GM23248 (cell line): ENCODE measurements at regions not wholly inside any gene's neighbourhood (a gene's known extent, or its start where the extent isn't known, plus 50 kb on each side); places are given as distances from the start of the nearest gene placed in this dataset.

ENCODE experiments used
- DNase-seq: peaks from one replicate; pipeline ENCODE4 v3.0.0-alpha.2; 2015
- H2AFZ ChIP-seq: fragments of 200-600 bp; sonication (generic); 2 replicates; pipeline ENCODE4 v1.6.1; 2016; ENCODE audit warnings: antibody characterized with exemption
- H3F3A ChIP-seq: fragments of 200-600 bp; sonication (generic); 2 replicates; pipeline ENCODE4 v1.6.1; 2016; ENCODE audit warnings: mild to moderate bottlenecking, antibody characterized with exemption, mixed run types; ENCODE audit not compliant: insufficient read depth
- H3K27ac ChIP-seq: fragments of 200-600 bp; sonication (generic); 2 replicates; pipeline ENCODE4 v1.5.1; 2016; ENCODE audit warnings: mild to moderate bottlenecking
- H3K27me3 ChIP-seq: fragments of 200-600 bp; sonication (generic); replicated peaks from 2 replicates; pipeline ENCODE4 v1.6.1; 2016; ENCODE audit warnings: mild to moderate bottlenecking; ENCODE audit not compliant: insufficient read depth
- H3K36me3 ChIP-seq: fragments of 200-600 bp; sonication (generic); 2 replicates; pipeline ENCODE4 v1.6.1; 2016; ENCODE audit warnings: low read depth, mild to moderate bottlenecking
- H3K4me1 ChIP-seq: fragments of 200-600 bp; sonication (generic); 2 replicates; pipeline ENCODE4 v1.6.1; 2016; ENCODE audit warnings: mild to moderate bottlenecking; ENCODE audit not compliant: insufficient read depth
- H3K4me2 ChIP-seq: fragments of 200-600 bp; sonication (generic); one replicate; pipeline ENCODE4 v1.6.1; 2016; ENCODE audit warnings: mild to moderate bottlenecking; ENCODE audit not compliant: unreplicated experiment
- H3K4me3 ChIP-seq: fragments of 200-600 bp; sonication (generic); 2 replicates; pipeline ENCODE4 v1.5.1; 2016; ENCODE audit warnings: mild to moderate bottlenecking
- H3K79me2 ChIP-seq: fragments of 200-600 bp; sonication (generic); 2 replicates; pipeline ENCODE4 v1.6.1; 2016; ENCODE audit warnings: mild to moderate bottlenecking; ENCODE audit not compliant: insufficient read depth
- H3K9ac ChIP-seq: fragments of 200-600 bp; sonication (generic); 2 replicates; pipeline ENCODE4 v1.6.1; 2016; ENCODE audit warnings: mild to moderate bottlenecking
- H3K9me2 ChIP-seq: fragments of 200-600 bp; sonication (generic); 2 replicates; pipeline ENCODE4 v1.6.1; 2016; ENCODE audit warnings: mixed run types, mild to moderate bottlenecking, moderate library complexity; ENCODE audit not compliant: insufficient read depth
- H3K9me3 ChIP-seq: fragments of 200-600 bp; sonication (generic); one replicate; pipeline ENCODE4 v1.6.1; 2017; ENCODE audit warnings: low read depth
- H4K20me1 ChIP-seq: fragments of 200-600 bp; sonication (generic); 2 replicates; pipeline ENCODE4 v1.6.0; 2016; ENCODE audit not compliant: insufficient read depth
- EZH2 ChIP-seq: fragments of 200-600 bp; sonication (generic); IDR thresholded peaks from 2 replicates; pipeline ENCODE4 v1.6.1; 2018; ENCODE audit warnings: antibody characterized with exemption, mild to moderate bottlenecking; ENCODE audit not compliant: insufficient read depth, poor library complexity, severe bottlenecking
- EZH2phosphoT487 ChIP-seq: fragments of 200-600 bp; sonication (generic); IDR thresholded peaks from 2 replicates; pipeline ENCODE4 v1.6.1; 2018; ENCODE audit warnings: antibody characterized with exemption, moderate library complexity, mild to moderate bottlenecking, low read depth; ENCODE audit not compliant: insufficient read depth
- WGBS, 2 experiments: methylation state at CpG; one replicate each; pipeline ENCODE4 v1.1.6; 2015 to 2017; ENCODE audit warnings: low lambda C conversion rate in 2 of 2, low coverage in 1 of 2; ENCODE audit errors: missing lambda C conversion rate in 2 of 2; 5-methylcytosine and 5-hydroxymethylcytosine counted together
- in situ Hi-C: fragments of 300-500 bp; cut with MboI; formaldehyde crosslinking; loops from 2 replicates; pipeline ENCODE4 v1.15.0; 2020

GRCh38 chr13:90585392-90585791 lies 762.1 kb upstream of the MIR17HG start:
- no peak for TF ChIP-seq EZH2
- TF ChIP-seq EZH2phosphoT487: no peak
- Histone ChIP-seq H3K27ac (no peak overlapping the region), H3K4me3 (no peak overlapping the region), H3K79me2 (no peaks in the 10 kb centered on the region), H3K9me3 (no peaks in the 10 kb centered on the region), H4K20me1 (no peaks in the 10 kb centered on the region), H3K27me3 (no peaks in the 10 kb centered on the region), H3K4me1 (no peaks in the 10 kb centered on the region), H3K36me3 (no peaks in the 10 kb centered on the region), H3K9me2 (no peaks in the 10 kb centered on the region), H3F3A (no peaks in the 10 kb centered on the region), H2AFZ (no peak overlapping the region), H3K4me2 (no peak overlapping the region), H3K9ac (no peak overlapping the region)
- WGBS, 2 experiments: 44 to 59% methylated on average over 1 of the region's 1 CpG
- in situ Hi-C loops: no loop called here
- no peak for DNase-seq

GRCh38 chr13:90591260-90591926 lies 756.1 kb upstream of the MIR17HG start:
- WGBS, 2 experiments: 65 to 76% methylated on average over 1 of the region's 1 CpG
- TF ChIP-seq EZH2phosphoT487 (no peak), EZH2 (no peak)

GRCh38 chr13:90591927-90592268 lies 755.6 kb upstream of the MIR17HG start:
- DNase-seq: no peak
- Histone ChIP-seq H3F3A (peaks cover 5% of the 10 kb centered on the region; the same call in 1 of the 2 replicates), H3K4me3 (no peak overlapping the region), H3K27ac (no peak overlapping the region), H3K4me1 (peaks cover 10% of the 10 kb centered on the region; the same call in 1 of the 2 replicates), H2AFZ (no peak overlapping the region), H3K9me2 (peaks cover 4% of the 10 kb centered on the region; the same call in 1 of the 2 replicates), H3K4me2 (no peak overlapping the region), H3K27me3 (no peaks in the 10 kb centered on the region), H4K20me1 (no peaks in the 10 kb centered on the region), H3K36me3 (no peaks in the 10 kb centered on the region), H3K79me2 (no peaks in the 10 kb centered on the region), H3K9me3 (no peaks in the 10 kb centered on the region), H3K9ac (no peak overlapping the region)
- WGBS, 2 experiments: 70 to 78% methylated on average over 2 of the region's 2 CpGs
- TF ChIP-seq EZH2 (no peak), EZH2phosphoT487 (no peak)
- in situ Hi-C loops: no loop called here

More at GRCh38 chr13:90591260-90591926, 756.1 kb upstream of the MIR17HG start:
- Histone ChIP-seq H3K9ac (no peak overlapping the region), H3K79me2 (no peaks in the 10 kb centered on the region), H3F3A (peaks cover 5% of the 10 kb centered on the region; the same call in 1 of the 2 replicates), H3K9me3 (no peaks in the 10 kb centered on the region), H3K27me3 (no peaks in the 10 kb centered on the region), H3K4me1 (peaks cover 10% of the 10 kb centered on the region; the same call in 1 of the 2 replicates), H3K9me2 (peaks cover 4% of the 10 kb centered on the region; the same call in 1 of the 2 replicates), H3K4me3 (no peak overlapping the region), H3K36me3 (no peaks in the 10 kb centered on the region), H2AFZ (no peak overlapping the region), H4K20me1 (no peaks in the 10 kb centered on the region), H3K27ac (no peak overlapping the region), H3K4me2 (no peak overlapping the region)
- DNase-seq: no peak
- in situ Hi-C loops: no loop called here

GRCh38 chr13:90592943-90593342 lies 754.5 kb upstream of the MIR17HG start:
- H3K36me3 ChIP-seq: no peaks in the 10 kb centered on the region
- no peak for DNase-seq
- no peaks in the 10 kb centered on the region for H4K20me1 ChIP-seq
- no peaks in the 10 kb centered on the region for H3K27me3 ChIP-seq
- H3K9me2 ChIP-seq: peaks cover 4% of the 10 kb centered on the region; the same call in 1 of the 2 replicates
- WGBS, 2 experiments: 58 to 69% methylated on average over 1 of the region's 1 CpG
- no peak overlapping the region for H3K4me2 ChIP-seq
- TF ChIP-seq EZH2: no peak
- TF ChIP-seq EZH2phosphoT487: no peak
- in situ Hi-C loops: no loop called here
- H3K4me1 ChIP-seq: peaks cover 10% of the 10 kb centered on the region; the same call in 1 of the 2 replicates
- no peak overlapping the region for H3K27ac ChIP-seq
- no peak overlapping the region for H2AFZ ChIP-seq
- H3K9me3 ChIP-seq: no peaks in the 10 kb centered on the region
- H3K79me2 ChIP-seq: no peaks in the 10 kb centered on the region
- H3K4me3 ChIP-seq: no peak overlapping the region
- no peak overlapping the region for H3K9ac ChIP-seq
- H3F3A ChIP-seq: peaks cover 5% of the 10 kb centered on the region; the same call in 1 of the 2 replicates
